Transverse colon (tissue), 4 donors: ENCODE measurements at regions not wholly inside any gene's neighbourhood (a gene's known extent, or its start where the extent isn't known, plus 50 kb on each side); places are given as distances from the start of the nearest gene placed in this dataset.

Experiments
- EP300 ChIP-seq: sonication (generic); formaldehyde crosslinking; IDR thresholded peaks from one replicate; pipeline ENCODE4 v1.6.1; 2017; ENCODE audit warnings: antibody characterized with exemption, low read depth
- POLR2A ChIP-seq: fragments of 450-650 bp; IDR thresholded peaks from one replicate; pipeline ENCODE4 v1.6.1; 2016; ENCODE audit warnings: antibody characterized with exemption, mild to moderate bottlenecking, moderate library complexity
- POLR2AphosphoS5 ChIP-seq, 3 donors: sonication (generic); formaldehyde crosslinking; IDR thresholded peaks; one replicate each; pipeline ENCODE4 v1.6.1; 2016; ENCODE audit warnings: antibody characterized with exemption in 3 of 3
- TF ChIP-seq, protein P1 (sequence below), 5 experiments: fragments of 200-600 bp in 3 of 5; fragments of 450-650 bp in 2 of 5; sonication (generic) in 3 of 5; IDR thresholded peaks; 1 replicate in 2 of 5; 2 replicates in 3 of 5; pipeline ENCODE4 v1.5.1; 2016 to 2017; ENCODE audit warnings: antibody characterized with exemption in 5 of 5, inconsistent platforms in 3 of 5, mild to moderate bottlenecking in 2 of 5, moderate library complexity in 1 of 5

GRCh38 chr20:24039196-24039595, 50.6 kb upstream of the GGTLC1 start:
- TF ChIP-seq POLR2AphosphoS5 (IDR thresholded peaks at IDR 0.05) (no peak), POLR2A (no peak), EP300 (no peak)
- TF ChIP-seq, protein P1, sequence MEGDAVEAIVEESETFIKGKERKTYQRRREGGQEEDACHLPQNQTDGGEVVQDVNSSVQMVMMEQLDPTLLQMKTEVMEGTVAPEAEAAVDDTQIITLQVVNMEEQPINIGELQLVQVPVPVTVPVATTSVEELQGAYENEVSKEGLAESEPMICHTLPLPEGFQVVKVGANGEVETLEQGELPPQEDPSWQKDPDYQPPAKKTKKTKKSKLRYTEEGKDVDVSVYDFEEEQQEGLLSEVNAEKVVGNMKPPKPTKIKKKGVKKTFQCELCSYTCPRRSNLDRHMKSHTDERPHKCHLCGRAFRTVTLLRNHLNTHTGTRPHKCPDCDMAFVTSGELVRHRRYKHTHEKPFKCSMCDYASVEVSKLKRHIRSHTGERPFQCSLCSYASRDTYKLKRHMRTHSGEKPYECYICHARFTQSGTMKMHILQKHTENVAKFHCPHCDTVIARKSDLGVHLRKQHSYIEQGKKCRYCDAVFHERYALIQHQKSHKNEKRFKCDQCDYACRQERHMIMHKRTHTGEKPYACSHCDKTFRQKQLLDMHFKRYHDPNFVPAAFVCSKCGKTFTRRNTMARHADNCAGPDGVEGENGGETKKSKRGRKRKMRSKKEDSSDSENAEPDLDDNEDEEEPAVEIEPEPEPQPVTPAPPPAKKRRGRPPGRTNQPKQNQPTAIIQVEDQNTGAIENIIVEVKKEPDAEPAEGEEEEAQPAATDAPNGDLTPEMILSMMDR (IDR thresholded peaks at IDR 0.05), result no peak
